ENCODE measurements at regions not wholly inside any gene's neighbourhood (a gene's known extent, or its start where the extent isn't known, plus 50 kb on each side); places are given as distances from the start of the nearest gene placed in this dataset.

DNA sequence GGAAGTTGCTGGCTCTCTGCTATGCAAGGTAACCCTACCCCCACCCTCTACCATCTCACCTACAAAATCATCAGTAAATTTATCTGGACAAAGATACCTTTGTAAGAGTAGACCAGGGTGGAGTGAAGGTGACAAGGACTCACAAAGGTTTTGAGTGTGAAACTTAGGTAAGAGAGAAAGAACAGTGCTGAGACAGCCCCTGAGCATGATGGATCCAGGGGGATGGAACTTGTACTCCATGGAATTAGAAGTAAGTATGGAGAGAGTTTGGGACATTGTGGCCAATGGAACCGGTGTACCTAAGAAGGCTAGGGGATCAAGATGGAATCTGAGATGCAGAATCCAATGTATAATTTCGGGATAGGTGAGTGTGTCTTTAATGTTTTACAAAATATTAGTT lies 153.0 kb upstream of the NSMCE3 start:
- Histone ChIP-seq H2BK120ac (ENCODE audit: low read depth, low read length) (no peak overlapping the region), H2AFZ (replicated peaks; ENCODE audit: low read length, poor library complexity) (no peak overlapping the region), H3K4ac (ENCODE audit: low read depth, low read length) (no peak overlapping the region), H2AK9ac (replicated peaks; ENCODE audit: low read depth, low read length, poor library complexity) (no peak overlapping the region), H2BK20ac (ENCODE audit: low read depth, low read length) (no peak overlapping the region), H3K36me3 (ENCODE audit: control insufficient read depth, insufficient read depth, low read length) (no peaks in the 10 kb centered on the region), H3K9me1 (ENCODE audit: insufficient read depth, low read length) (no peaks in the 10 kb centered on the region), H3K9me3 (ENCODE audit: control insufficient read depth, insufficient read depth, low read length) (no peaks in the 10 kb centered on the region), H2BK15ac (ENCODE audit: low read depth, low read length) (no peak overlapping the region), H3K14ac (replicated peaks; ENCODE audit: low read depth, low read length) (no peak overlapping the region), H4K91ac (ENCODE audit: insufficient read depth, low read depth, low read length) (no peak overlapping the region), H3K79me1 (ENCODE audit: low read depth in 1 of 2, low read length in 2 of 2) (no peaks in the 10 kb centered on the region), H4K8ac (ENCODE audit: low read depth in 2 of 2, low read length in 2 of 2) (no peak overlapping the region), H4K5ac (ENCODE audit: low read depth, low read length) (no peak overlapping the region), H3K4me3 (ENCODE audit: insufficient read depth, low read depth, low read length) (no peak overlapping the region), H3K4me2 (ENCODE audit: low read depth, low read length) (no peak overlapping the region), H3K56ac (ENCODE audit: extremely low read depth, insufficient read depth, low read length) (no peak overlapping the region), H3K4me1 (ENCODE audit: control insufficient read depth, insufficient read depth, low read length) (no peaks in the 10 kb centered on the region), H3K18ac (ENCODE audit: low read depth, low read length) (no peak overlapping the region), H3K9ac (ENCODE audit: low read depth, low read length) (no peak overlapping the region), H2AK5ac (ENCODE audit: low read depth, low read length) (no peak overlapping the region), H3K27ac (ENCODE audit: insufficient read depth, low read length) (no peak overlapping the region), H3K27me3 (ENCODE audit: control insufficient read depth, insufficient read depth, low read length) (no peaks in the 10 kb centered on the region), H2BK5ac (ENCODE audit: low read depth, low read length, poor library complexity, severe bottlenecking) (no peak overlapping the region), H3K23ac (ENCODE audit: low read depth, low read length) (no peak overlapping the region), H4K20me1 (ENCODE audit: insufficient read depth, low read length) (no peaks in the 10 kb centered on the region; the same call in 1 of the 2 replicates)
- DNase-seq (no peak), ATAC-seq (ENCODE audit: low read depth) (no peak)
- CTCF ChIA-PET: no interaction called here
- in situ Hi-C loops (cut with MboI; ENCODE audit: low sequenced_read_pairs) (no loop called here), intact Hi-C loops (cut with micrococcal nuclease) (no loop called here), dilution Hi-C loops (cut with HindIII; ENCODE audit: low sequenced_read_pairs, unreplicated experiment) (no loop called here)
- BruUV-seq (replicated peaks): no TSS peak
- TF ChIP-seq RCOR1 (IDR thresholded peaks at IDR 0.05; ENCODE audit: insufficient replicate concordance, low read length) (no peak), RAD21 (IDR thresholded peaks at IDR 0.05; ENCODE audit: low read length) (no peak), MAFK (IDR thresholded peaks at IDR 0.05; ENCODE audit: low read depth, low read length) (no peak), RFX5 (IDR thresholded peaks at IDR 0.05; ENCODE audit: low read depth, low read length) (no peak), CEBPB (IDR thresholded peaks at IDR 0.05; ENCODE audit: low read depth, low read length) (no peak), SMC3 (IDR thresholded peaks at IDR 0.05; ENCODE audit: low read depth, low read length) (no peak), MAZ (IDR thresholded peaks at IDR 0.05; ENCODE audit: borderline replicate concordance, low read depth, low read length) (no peak), CHD1 (IDR thresholded peaks at IDR 0.05; ENCODE audit: low read depth, low read length) (no peak), BHLHE40 (IDR thresholded peaks at IDR 0.05; ENCODE audit: low read depth, low read length) (no peak), FOS (IDR thresholded peaks at IDR 0.05; ENCODE audit: low read depth, low read length) (no peak)
- TF ChIP-seq, protein P1, sequence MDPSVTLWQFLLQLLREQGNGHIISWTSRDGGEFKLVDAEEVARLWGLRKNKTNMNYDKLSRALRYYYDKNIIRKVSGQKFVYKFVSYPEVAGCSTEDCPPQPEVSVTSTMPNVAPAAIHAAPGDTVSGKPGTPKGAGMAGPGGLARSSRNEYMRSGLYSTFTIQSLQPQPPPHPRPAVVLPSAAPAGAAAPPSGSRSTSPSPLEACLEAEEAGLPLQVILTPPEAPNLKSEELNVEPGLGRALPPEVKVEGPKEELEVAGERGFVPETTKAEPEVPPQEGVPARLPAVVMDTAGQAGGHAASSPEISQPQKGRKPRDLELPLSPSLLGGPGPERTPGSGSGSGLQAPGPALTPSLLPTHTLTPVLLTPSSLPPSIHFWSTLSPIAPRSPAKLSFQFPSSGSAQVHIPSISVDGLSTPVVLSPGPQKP (IDR thresholded peaks at IDR 0.05; ENCODE audit: borderline replicate concordance, low read depth, low read length): no peak
- TF ChIP-seq, protein P2, sequence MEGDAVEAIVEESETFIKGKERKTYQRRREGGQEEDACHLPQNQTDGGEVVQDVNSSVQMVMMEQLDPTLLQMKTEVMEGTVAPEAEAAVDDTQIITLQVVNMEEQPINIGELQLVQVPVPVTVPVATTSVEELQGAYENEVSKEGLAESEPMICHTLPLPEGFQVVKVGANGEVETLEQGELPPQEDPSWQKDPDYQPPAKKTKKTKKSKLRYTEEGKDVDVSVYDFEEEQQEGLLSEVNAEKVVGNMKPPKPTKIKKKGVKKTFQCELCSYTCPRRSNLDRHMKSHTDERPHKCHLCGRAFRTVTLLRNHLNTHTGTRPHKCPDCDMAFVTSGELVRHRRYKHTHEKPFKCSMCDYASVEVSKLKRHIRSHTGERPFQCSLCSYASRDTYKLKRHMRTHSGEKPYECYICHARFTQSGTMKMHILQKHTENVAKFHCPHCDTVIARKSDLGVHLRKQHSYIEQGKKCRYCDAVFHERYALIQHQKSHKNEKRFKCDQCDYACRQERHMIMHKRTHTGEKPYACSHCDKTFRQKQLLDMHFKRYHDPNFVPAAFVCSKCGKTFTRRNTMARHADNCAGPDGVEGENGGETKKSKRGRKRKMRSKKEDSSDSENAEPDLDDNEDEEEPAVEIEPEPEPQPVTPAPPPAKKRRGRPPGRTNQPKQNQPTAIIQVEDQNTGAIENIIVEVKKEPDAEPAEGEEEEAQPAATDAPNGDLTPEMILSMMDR (conservative IDR thresholded peaks at IDR 0.05; ENCODE audit: low read depth, low read length): no peak
- TF ChIP-seq, protein P3, sequence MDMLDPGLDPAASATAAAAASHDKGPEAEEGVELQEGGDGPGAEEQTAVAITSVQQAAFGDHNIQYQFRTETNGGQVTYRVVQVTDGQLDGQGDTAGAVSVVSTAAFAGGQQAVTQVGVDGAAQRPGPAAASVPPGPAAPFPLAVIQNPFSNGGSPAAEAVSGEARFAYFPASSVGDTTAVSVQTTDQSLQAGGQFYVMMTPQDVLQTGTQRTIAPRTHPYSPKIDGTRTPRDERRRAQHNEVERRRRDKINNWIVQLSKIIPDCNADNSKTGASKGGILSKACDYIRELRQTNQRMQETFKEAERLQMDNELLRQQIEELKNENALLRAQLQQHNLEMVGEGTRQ (IDR thresholded peaks at IDR 0.05; ENCODE audit: low read depth, low read length): no peak
- WGBS, 2 experiments (ENCODE audit: extremely low coverage in 2 of 2, insufficient read length in 1 of 2): no CpG with 5 or more reads among the region's 2 CpGs
- POLR2A ChIA-PET (ENCODE audit: unreplicated experiment): no interaction called here
